Calu3 (cell line): ENCODE measurements at regions not wholly inside any gene's neighbourhood (a gene's known extent, or its start where the extent isn't known, plus 50 kb on each side); places are given as distances from the start of the nearest gene placed in this dataset.

Experiments used
- BruUV-seq: library from RNA; stranded (reverse); fragments of 400-500 nt; replicated peaks from 2 replicates; lab custom pipeline; 2021; lab: Mats Ljungman, UMichigan
- CTCF ChIA-PET: fragments of 300-600 bp; sonication (Branson Sonifier 250); formaldehyde crosslinking; loops from one replicate; lab custom pipeline; 2022; ENCODE audit warnings: antibody characterized with exemption; lab: Charles Lee
- DNase-seq: peaks from one replicate; pipeline ENCODE4 v3.0.0; 2022
- H3K27ac Mint-ChIP-seq: one replicate; pipeline ENCODE4 v1.8.0; 2022; ENCODE audit warnings: mixed read lengths; ENCODE audit not compliant: unreplicated experiment
- H3K27me3 Mint-ChIP-seq: one replicate; pipeline ENCODE4 v1.8.0; 2022; ENCODE audit warnings: mixed read lengths; ENCODE audit not compliant: unreplicated experiment
- H3K36me3 Mint-ChIP-seq: one replicate; pipeline ENCODE4 v1.8.0; 2022; ENCODE audit warnings: mild to moderate bottlenecking, moderate library complexity, mixed read lengths; ENCODE audit not compliant: insufficient read depth, unreplicated experiment
- H3K4me1 Mint-ChIP-seq: one replicate; pipeline ENCODE4 v1.8.0; 2022; ENCODE audit warnings: mild to moderate bottlenecking, low read depth, mixed read lengths; ENCODE audit not compliant: unreplicated experiment
- H3K4me3 Mint-ChIP-seq: one replicate; pipeline ENCODE4 v1.8.0; 2022; ENCODE audit warnings: mild to moderate bottlenecking, low read depth, moderate library complexity, mixed read lengths; ENCODE audit not compliant: unreplicated experiment
- H3K9me3 Mint-ChIP-seq: one replicate; pipeline ENCODE4 v1.8.0; 2022; ENCODE audit warnings: low read depth, mixed read lengths; ENCODE audit not compliant: unreplicated experiment
- intact Hi-C: fragments of 100-400 bp; cut with micrococcal nuclease; formaldehyde crosslinking; loops from one replicate; pipeline ENCODE4 v1.10.0; 2022; ENCODE audit not compliant: unreplicated experiment
- TF ChIP-seq, protein P1 (sequence below): fragments of 200-600 bp; IDR thresholded peaks from one replicate; pipeline ENCODE4 v1.8.0; 2022; ENCODE audit warnings: antibody characterized with exemption; ENCODE audit not compliant: unreplicated experiment

DNA sequence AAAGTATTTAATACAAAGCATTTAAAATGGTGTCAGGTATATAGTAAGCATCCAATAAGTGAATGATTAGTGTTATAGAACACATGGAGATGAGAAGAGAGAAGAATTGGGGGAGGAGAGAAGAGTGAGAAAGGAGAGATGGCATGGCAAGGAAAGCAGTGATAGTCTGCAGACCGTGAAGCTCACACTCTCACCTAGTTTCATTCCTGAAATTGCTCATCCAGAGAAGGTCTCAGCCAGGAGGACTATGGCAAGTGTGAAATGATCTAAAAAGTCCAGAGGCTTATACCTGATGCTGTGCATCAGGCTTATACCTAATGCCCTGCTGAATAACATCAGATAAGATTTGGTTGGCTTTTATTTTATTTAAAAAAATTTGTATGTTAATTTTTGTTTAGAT is 351.6 kb upstream of the KLF12 start:
- no peaks in the 10 kb centered on the region for H3K4me1 Mint-ChIP-seq
- TF ChIP-seq, protein P1, sequence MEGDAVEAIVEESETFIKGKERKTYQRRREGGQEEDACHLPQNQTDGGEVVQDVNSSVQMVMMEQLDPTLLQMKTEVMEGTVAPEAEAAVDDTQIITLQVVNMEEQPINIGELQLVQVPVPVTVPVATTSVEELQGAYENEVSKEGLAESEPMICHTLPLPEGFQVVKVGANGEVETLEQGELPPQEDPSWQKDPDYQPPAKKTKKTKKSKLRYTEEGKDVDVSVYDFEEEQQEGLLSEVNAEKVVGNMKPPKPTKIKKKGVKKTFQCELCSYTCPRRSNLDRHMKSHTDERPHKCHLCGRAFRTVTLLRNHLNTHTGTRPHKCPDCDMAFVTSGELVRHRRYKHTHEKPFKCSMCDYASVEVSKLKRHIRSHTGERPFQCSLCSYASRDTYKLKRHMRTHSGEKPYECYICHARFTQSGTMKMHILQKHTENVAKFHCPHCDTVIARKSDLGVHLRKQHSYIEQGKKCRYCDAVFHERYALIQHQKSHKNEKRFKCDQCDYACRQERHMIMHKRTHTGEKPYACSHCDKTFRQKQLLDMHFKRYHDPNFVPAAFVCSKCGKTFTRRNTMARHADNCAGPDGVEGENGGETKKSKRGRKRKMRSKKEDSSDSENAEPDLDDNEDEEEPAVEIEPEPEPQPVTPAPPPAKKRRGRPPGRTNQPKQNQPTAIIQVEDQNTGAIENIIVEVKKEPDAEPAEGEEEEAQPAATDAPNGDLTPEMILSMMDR, result no peak
- CTCF ChIA-PET, result no interaction called here
- no peaks in the 10 kb centered on the region for H3K27me3 Mint-ChIP-seq
- no peak overlapping the region for H3K4me3 Mint-ChIP-seq
- H3K27ac Mint-ChIP-seq, result no peak overlapping the region
- no TSS peak for BruUV-seq
- no peaks in the 10 kb centered on the region for H3K9me3 Mint-ChIP-seq
- intact Hi-C loops, result no loop called here
- no peak for DNase-seq
- no peaks in the 10 kb centered on the region for H3K36me3 Mint-ChIP-seq

DNA sequence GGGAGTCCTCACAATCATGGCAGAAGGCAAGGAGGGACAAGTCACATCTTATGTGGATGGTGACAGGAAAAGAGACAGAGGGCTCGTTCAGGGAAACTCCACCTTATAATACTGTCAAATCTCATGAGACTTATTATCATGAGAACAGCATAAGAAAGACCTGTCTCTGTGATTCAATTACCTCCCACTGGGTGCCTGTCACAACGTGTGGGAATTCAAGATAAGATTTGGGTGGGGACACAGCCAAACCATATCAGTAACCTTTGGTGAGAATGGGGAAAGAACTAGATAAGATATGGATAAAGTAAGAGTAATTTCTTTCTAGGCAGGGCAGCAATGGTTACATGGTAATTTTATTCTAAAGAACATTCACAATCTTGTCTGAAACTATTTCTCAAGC is 344.9 kb upstream of the KLF12 start:
- Mint-ChIP-seq H3K27ac (no peak overlapping the region), H3K4me1 (no peaks in the 10 kb centered on the region), H3K36me3 (no peaks in the 10 kb centered on the region), H3K27me3 (no peaks in the 10 kb centered on the region), H3K9me3 (no peaks in the 10 kb centered on the region), H3K4me3 (no peak overlapping the region)
- TF ChIP-seq, protein P1, result no peak
- CTCF ChIA-PET, result no interaction called here
- no TSS peak for BruUV-seq
- no peak for DNase-seq
- intact Hi-C loops, result no loop called here

DNA sequence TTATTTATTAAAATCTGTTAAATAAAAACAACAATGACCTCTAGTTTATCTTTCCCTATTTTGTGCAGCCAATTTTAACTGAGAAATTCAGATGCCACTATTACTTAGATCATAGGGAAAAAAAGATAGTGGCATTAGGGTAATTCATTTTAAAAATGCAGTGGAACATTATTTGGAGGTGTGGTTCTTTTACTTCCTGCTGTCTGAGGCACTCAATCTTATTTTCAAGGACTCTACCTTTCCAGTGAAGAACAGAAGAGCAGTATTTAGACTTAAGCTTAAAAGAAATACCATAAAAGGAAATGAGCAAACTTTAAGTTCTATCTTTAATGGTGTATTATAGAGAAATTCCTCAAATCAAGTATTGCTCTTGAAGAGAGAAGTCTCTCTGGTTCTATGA is 342.6 kb upstream of the KLF12 start:
- H3K4me3 Mint-ChIP-seq, result no peak overlapping the region
- H3K27me3 Mint-ChIP-seq, result no peaks in the 10 kb centered on the region
- H3K36me3 Mint-ChIP-seq, result no peaks in the 10 kb centered on the region
- no peak for DNase-seq
- TF ChIP-seq, protein P1, result no peak
- intact Hi-C loops, result no loop called here
- no peak overlapping the region for H3K27ac Mint-ChIP-seq
- no peaks in the 10 kb centered on the region for H3K9me3 Mint-ChIP-seq
- no TSS peak for BruUV-seq
- CTCF ChIA-PET, result interaction anchor here (0.6 kb wide), 1 partner anchor 34 kb away, joined by 3 read pairs; no protein-coding TSS in a partner anchor
- H3K4me1 Mint-ChIP-seq, result no peaks in the 10 kb centered on the region

DNA sequence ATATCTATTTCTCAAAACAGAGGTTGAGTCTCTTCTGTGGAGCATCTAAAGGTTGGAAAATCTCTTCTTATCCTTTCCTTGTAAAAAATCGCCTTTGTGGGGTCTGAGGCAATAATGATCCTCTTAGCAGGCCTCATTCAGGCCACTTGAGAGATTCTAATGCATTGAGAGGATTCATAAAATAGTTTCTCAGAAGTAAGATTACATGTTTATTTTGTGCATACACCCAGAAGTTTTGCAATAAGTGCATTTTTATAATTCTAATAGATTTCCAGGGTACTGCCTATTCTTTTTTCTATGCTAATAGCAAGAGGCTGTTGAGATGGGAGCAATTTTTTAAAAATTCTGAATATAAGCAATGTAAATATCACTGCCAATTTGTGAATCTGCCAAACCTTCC is 342.2 kb upstream of the KLF12 start:
- TF ChIP-seq, protein P1, result no peak
- no peaks in the 10 kb centered on the region for H3K27me3 Mint-ChIP-seq
- H3K27ac Mint-ChIP-seq, result no peak overlapping the region
- H3K4me3 Mint-ChIP-seq, result no peak overlapping the region
- H3K4me1 Mint-ChIP-seq, result no peaks in the 10 kb centered on the region
- no peaks in the 10 kb centered on the region for H3K36me3 Mint-ChIP-seq
- BruUV-seq, result no TSS peak
- intact Hi-C loops, result no loop called here
- no peaks in the 10 kb centered on the region for H3K9me3 Mint-ChIP-seq
- no peak for DNase-seq
- CTCF ChIA-PET, result interaction anchor here (0.6 kb wide), 1 partner anchor 33 kb away, joined by 3 read pairs; no protein-coding TSS in a partner anchor
